GM13977 (cell line): ENCODE measurements at regions not wholly inside any gene's neighbourhood (a gene's known extent, or its start where the extent isn't known, plus 50 kb on each side); places are given as distances from the start of the nearest gene placed in this dataset.

Source experiments
- DNase-seq: peaks from one replicate; pipeline ENCODE4 v3.0.0; 2012; ENCODE audit warnings: low spot score
- CTCF ChIP-seq: IDR thresholded peaks from 2 replicates; pipeline ENCODE4 v1.5.1; 2012; ENCODE audit warnings: mild to moderate bottlenecking, control low read depth; ENCODE audit not compliant: insufficient read depth; ENCODE audit errors: extremely low read depth, missing control alignments
- in situ Hi-C: fragments of 300-500 bp; cut with MboI; formaldehyde crosslinking; loops from one replicate; pipeline ENCODE4 v1.12.0; 2022; ENCODE audit warnings: low sequenced_read_pairs, low pct_unique_long_range_greater_than_20kb, mixed read lengths, inconsistent platforms; ENCODE audit not compliant: unreplicated experiment

DNA sequence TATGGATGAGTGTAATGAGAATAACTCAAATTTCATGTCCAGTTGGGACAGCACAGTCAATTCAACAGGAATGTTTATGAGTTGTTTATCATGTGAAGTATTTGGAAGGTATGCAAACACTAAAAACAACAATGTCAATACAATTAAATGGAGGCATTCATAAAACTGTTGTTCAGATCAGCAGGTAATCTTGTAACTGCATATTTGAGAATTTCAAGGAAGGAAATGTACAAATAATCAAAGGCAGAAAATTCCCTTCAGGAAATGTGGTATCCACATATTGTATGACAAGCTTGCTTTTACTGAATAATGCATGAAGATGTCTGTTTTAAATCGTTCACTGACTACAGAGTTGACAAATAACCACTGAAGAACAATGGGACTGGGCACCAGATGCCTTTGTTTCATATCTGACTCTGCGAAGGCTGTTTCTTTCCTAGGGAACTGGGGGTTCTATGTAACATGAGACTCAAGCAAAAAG lies 198.3 kb downstream of the LTN1 start:
- no peak for TF ChIP-seq CTCF
- no peak for DNase-seq
- in situ Hi-C loops: no loop called here

DNA sequence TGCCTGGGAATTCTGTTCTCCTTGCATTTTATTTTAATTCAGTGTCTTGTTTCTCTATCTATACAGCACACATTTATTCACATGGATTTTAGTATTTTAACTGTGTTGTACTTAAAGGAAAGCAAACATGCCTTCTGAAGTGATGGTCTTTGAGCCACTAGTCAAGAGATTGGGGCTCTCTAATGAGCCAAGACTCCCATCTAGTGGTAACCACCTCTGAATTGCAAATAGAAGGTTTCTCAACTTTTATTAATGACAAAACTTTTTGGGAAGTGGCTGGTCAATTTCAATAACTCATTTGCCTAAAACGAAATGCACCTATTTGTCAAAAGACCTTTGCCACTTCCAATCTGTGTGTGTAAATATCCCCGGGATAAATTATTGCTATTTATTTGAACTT lies 199.6 kb downstream of the LTN1 start:
- in situ Hi-C loops: no loop called here
- TF ChIP-seq CTCF: no peak
- no peak for DNase-seq

GRCh38 chr21:28791595-28792282 lies 200.9 kb downstream of the LTN1 start:
- no peak for TF ChIP-seq CTCF
- no peak for DNase-seq
- in situ Hi-C loops: no loop called here

DNA sequence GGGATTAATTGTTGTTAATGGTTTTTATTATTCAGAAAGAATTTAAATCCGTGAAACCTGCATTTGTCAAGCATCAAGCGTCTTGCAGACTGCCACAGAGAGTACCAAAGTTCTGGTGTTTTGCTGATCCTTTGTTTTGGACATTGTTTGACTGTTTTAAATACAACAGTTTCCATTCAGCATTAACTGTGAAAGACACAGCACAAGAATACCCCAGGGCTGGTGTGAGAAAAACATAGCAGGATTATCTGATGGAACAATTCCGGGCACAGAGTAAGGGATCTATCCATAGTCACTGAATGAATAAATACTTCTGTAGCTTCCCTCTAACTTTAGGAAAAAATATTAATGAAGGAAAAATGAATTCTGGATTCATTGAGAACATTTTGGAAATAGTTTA lies 202.3 kb downstream of the LTN1 start:
- TF ChIP-seq CTCF: no peak
- in situ Hi-C loops: no loop called here
- DNase-seq: no peak

DNA sequence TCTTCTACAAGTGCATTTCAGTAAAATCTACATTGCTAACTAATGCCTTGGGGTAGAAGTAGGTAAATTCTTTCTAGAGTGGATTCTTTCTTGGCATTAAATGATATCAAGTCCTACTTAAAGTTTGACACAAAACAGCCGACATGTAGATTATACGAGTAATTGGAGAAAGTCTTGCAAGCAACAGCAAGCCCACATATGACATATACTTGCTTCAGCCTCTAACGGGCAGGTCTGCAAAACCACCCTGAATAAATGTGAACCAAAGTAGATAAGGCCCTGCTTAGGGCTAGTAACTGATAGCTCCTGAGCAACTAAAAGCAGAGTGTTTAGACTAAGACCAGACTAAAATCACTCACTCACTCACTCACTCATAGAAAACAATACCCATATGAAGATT lies 203.2 kb downstream of the LTN1 start:
- in situ Hi-C loops: no loop called here
- no peak for DNase-seq
- no peak for TF ChIP-seq CTCF

GRCh38 chr21:28788030-28788429 lies 204.6 kb downstream of the LTN1 start:
- no peak for DNase-seq
- in situ Hi-C loops: no loop called here
- no peak for TF ChIP-seq CTCF

DNA sequence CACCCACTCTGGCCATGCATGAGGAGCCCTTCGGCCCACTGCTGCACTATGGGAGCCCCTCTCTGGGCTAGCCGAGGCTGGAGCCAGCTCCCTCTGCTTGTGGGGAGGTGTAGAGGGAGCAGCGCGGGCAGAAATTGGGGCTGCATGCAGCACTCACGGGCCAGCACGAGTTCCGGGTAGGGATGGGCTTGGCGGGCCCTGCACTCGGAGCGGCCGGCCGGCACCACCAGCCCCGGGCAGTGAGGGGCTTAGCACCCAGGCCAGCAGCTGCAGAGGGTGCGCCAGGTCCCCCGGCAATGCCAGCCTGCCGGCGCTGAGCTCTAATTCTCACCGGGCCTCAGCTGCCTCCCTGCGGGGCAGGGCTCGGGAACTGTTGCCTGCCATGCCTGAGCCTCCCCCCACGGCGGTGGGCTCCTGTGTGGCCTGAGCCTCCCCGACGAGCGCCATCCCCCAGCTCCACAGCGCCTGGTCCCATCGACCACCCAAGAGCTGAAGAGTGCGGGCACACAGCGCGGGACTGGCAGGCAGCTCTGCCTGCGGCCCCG lies 209.0 kb downstream of the LTN1 start:
- no peak for TF ChIP-seq CTCF
- in situ Hi-C loops: no loop called here
- DNase-seq: no peak
